ENCODE measurements at regions not wholly inside any gene's neighbourhood (a gene's known extent, or its start where the extent isn't known, plus 50 kb on each side); places are given as distances from the start of the nearest gene placed in this dataset.

GRCh38 chr4:146582864-146583263 is 55.8 kb upstream of the POU4F2 start:
- TF ChIP-seq EZH2 (IDR thresholded peaks at IDR 0.05; ENCODE audit: borderline replicate concordance, insufficient read depth, low read length, poor library complexity, severe bottlenecking), result no peak
- TF ChIP-seq CTCF (IDR thresholded peaks at IDR 0.05; ENCODE audit: poor library complexity, severe bottlenecking), result no peak
- no peak for TF ChIP-seq TAF1 (IDR thresholded peaks at IDR 0.05; ENCODE audit: low read depth)
- no peak for TF ChIP-seq EP300 (conservative IDR thresholded peaks at IDR 0.05; ENCODE audit: poor library complexity, severe bottlenecking)
- TF ChIP-seq POLR2AphosphoS5 (IDR thresholded peaks at IDR 0.05), result no peak
- TF ChIP-seq REST (IDR thresholded peaks at IDR 0.05; ENCODE audit: borderline replicate concordance), result no peak
- TF ChIP-seq SMC3 (conservative IDR thresholded peaks at IDR 0.05; ENCODE audit: poor library complexity), result peak; percentile 22
